GM10266 (cell line): ENCODE measurements at regions not wholly inside any gene's neighbourhood (a gene's known extent, or its start where the extent isn't known, plus 50 kb on each side); places are given as distances from the start of the nearest gene placed in this dataset.

Source experiments
- DNase-seq: peaks from one replicate; pipeline ENCODE4 v3.0.0; 2012; ENCODE audit errors: extremely low spot score
- TF ChIP-seq, protein P1 (sequence below): IDR thresholded peaks from 2 replicates; pipeline ENCODE4 v1.5.1; 2012; ENCODE audit warnings: mild to moderate bottlenecking, low read depth; ENCODE audit not compliant: control insufficient read depth, insufficient read depth; ENCODE audit errors: missing control alignments

DNA sequence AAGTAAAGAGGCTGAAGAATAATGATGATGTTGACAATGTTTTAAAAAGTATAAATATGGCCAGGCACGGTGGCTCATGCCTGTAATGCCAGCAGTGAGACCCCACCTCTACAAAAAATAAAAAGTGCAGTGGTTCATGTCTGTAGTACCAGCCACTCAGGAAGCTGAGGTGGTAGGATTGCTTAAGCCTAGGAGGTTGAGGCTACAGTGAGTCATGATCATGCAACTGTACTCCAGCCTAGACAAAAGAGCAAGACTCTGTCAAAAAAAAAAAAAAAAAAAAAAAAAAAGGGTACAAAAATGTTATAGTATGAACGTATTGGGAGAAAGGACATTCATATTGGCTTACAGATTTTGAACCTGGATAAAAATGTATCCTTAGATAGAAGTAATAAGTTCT lies 543.1 kb upstream of the IRAK1BP1 start:
- TF ChIP-seq, protein P1, sequence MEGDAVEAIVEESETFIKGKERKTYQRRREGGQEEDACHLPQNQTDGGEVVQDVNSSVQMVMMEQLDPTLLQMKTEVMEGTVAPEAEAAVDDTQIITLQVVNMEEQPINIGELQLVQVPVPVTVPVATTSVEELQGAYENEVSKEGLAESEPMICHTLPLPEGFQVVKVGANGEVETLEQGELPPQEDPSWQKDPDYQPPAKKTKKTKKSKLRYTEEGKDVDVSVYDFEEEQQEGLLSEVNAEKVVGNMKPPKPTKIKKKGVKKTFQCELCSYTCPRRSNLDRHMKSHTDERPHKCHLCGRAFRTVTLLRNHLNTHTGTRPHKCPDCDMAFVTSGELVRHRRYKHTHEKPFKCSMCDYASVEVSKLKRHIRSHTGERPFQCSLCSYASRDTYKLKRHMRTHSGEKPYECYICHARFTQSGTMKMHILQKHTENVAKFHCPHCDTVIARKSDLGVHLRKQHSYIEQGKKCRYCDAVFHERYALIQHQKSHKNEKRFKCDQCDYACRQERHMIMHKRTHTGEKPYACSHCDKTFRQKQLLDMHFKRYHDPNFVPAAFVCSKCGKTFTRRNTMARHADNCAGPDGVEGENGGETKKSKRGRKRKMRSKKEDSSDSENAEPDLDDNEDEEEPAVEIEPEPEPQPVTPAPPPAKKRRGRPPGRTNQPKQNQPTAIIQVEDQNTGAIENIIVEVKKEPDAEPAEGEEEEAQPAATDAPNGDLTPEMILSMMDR = no peak
- no peak for DNase-seq

DNA sequence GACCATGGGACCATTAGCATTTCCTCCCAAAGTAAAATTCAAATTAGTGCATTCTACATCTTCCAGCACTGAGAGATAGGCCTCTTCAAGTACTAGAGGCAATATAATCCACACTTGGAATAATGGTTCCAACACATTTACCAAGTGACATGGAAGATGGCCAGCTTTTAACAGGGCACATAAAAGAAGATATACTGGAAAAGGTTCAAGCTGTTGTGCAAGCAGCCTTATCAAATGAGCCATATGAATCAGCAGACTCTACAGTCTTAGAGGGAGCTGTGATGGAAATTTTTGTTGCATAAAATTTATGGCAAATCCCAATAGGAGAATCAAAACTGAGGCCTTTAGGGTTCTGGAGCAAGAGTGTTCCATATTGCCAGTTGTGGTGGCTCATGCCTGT lies 526.6 kb upstream of the IRAK1BP1 start:
- TF ChIP-seq, protein P1 = no peak
- DNase-seq = no peak

DNA sequence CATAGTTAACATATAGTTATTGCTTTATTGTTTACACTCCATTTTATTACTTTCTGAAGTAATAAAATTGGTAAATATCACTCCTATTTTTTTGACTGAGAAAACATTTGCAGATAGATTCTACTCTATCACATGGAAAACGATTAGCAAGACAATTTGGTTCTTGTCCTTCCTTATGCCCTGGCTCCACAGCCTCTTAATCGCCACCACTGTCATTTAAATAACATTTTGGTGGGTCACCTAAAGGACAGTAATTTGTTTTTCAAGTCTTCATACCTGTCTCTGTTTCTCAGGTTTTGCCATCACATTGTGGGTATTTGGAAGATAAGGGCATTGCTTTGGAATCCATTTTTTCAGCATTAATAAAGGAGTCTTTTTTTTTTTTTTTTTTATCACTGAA lies 521.5 kb upstream of the IRAK1BP1 start:
- DNase-seq = no peak
- TF ChIP-seq, protein P1 = no peak

DNA sequence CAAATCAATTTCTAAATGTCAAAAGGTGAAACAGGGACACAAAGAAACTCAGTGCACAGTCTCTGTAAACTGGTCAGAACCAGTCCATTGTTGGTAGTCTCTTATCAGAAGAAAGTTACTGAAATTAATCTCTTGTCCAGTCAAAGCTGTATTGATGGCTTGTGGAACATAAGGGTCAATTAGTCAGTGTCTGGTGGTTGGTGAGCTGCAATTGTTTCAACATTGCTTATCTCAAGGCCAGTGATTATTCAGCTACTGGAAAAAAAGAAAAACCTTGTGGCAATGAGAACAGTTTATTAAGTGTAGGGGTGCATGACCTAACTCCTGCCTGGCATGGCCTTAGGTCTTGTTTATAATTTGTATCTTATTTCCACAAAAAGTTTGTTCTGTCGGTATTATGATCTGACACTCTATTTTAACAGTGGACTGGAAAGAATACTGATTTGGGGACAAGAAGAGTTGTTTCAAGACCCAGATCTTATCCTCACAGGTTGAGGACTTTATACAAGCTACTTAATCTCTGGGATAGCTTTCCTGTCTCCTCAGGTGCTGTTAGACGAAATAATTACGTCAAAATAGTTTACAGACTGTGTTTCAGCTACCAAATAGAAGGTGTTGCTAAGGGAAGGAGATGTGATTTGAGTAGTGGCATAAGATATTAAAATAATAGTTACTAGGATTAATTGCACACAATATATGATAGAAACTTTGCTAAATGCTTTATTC lies 520.0 kb upstream of the IRAK1BP1 start:
- DNase-seq = no peak

DNA sequence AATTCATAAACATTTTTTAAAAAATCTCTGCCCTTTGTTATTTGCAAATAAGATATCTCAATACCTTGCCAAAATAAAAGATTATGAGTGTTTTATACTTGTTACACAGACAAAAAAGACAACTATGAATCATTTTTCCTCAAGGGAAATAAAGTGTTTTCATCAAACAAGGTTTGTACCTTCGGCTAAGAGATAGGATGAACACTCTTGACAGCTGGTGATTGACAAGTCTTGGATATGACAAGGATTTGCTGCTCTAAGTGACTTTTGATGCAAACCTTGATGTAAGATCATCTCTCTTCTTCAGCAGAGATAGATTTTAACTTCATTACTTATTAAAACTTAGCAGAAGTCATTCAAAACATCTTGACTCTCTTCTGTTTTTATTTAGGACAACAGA lies 514.3 kb upstream of the IRAK1BP1 start:
- no peak for DNase-seq
- TF ChIP-seq, protein P1 = no peak

More for the DNA sequence above, 520.0 kb upstream of the IRAK1BP1 start:
- TF ChIP-seq, protein P1 = no peak

DNA sequence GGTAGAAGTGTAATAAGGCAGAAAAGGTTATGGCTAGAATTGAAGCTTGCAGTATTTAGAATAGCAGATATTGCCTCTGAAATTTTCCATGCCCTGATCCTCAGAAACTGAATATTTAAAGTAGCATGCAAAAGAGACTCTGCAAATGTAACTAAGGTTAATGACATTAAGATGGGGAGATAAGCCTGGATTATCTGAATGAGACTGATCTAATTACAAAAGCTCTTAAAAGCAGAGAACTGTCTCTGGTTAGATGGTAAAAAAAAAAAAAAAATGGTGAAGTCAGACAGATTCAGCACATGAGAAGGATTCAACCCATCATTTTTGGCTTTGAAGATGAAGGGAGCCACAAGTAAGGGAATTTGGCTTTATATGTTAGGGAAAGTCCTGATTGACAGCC lies 503.7 kb upstream of the IRAK1BP1 start:
- TF ChIP-seq, protein P1 = no peak

DNA sequence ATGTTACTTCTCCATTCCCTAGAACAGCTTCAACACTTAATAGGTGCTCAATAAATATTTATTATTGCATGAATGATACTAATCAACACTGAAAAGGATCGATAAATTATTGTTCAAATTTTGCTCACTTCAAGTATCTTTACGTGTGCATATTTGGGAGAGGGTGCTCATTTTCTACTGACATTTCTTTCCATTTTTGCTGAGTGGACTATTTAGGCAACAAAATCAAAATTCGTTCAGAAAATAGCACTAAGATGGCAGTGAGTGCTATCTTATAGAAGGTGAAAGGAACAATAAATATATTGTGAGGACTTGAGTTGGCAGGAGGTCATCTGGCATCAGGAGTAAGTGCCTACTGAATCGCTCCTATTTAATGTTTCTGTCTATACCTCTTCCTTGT lies 501.9 kb upstream of the IRAK1BP1 start:
- DNase-seq = no peak
- TF ChIP-seq, protein P1 = no peak

More for the DNA sequence above, 503.7 kb upstream of the IRAK1BP1 start:
- DNase-seq = no peak
